ENCODE measurements at regions not wholly inside any gene's neighbourhood (a gene's known extent, or its start where the extent isn't known, plus 50 kb on each side); places are given as distances from the start of the nearest gene placed in this dataset.

DNA sequence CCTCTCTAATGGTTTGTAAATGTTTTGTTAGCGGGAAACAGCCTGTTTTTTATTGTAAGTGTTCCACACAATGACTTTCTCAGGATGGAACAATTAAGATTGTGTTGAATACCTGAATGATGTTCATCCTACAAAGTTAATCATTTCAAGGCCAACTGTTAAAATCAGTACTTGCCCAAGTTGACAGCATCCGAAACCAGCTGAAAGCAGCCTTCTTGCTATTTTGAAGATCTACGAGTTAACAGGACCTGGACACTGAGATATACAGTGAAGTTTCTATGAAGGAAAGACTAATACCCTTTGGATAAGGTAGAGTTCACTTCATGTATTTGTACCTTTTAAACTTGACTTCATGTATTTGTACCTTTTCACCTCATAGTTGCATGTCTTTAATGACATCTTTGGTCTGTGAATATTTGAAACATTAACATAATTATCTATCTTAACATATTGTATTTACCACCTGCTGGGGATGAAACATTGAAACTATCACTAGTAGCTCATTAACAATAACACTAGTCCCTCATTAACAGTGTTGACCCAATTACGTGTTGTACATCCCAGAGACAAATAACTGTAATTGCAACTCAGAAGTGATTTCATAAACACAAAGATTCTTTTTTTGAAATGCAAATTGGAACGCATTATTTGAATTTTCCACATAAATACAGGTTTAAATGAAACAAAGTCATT, 556.0 kb upstream of the MEX3C start:
- TF ChIP-seq GABPA (IDR thresholded peaks at IDR 0.05; ENCODE audit: low read depth) (no peak), POLR2AphosphoS5 (IDR thresholded peaks at IDR 0.05; ENCODE audit: low read depth) (no peak), SPI1 (IDR thresholded peaks at IDR 0.05; ENCODE audit: borderline replicate concordance, low read depth) (no peak)
- TF ChIP-seq, protein P1, sequence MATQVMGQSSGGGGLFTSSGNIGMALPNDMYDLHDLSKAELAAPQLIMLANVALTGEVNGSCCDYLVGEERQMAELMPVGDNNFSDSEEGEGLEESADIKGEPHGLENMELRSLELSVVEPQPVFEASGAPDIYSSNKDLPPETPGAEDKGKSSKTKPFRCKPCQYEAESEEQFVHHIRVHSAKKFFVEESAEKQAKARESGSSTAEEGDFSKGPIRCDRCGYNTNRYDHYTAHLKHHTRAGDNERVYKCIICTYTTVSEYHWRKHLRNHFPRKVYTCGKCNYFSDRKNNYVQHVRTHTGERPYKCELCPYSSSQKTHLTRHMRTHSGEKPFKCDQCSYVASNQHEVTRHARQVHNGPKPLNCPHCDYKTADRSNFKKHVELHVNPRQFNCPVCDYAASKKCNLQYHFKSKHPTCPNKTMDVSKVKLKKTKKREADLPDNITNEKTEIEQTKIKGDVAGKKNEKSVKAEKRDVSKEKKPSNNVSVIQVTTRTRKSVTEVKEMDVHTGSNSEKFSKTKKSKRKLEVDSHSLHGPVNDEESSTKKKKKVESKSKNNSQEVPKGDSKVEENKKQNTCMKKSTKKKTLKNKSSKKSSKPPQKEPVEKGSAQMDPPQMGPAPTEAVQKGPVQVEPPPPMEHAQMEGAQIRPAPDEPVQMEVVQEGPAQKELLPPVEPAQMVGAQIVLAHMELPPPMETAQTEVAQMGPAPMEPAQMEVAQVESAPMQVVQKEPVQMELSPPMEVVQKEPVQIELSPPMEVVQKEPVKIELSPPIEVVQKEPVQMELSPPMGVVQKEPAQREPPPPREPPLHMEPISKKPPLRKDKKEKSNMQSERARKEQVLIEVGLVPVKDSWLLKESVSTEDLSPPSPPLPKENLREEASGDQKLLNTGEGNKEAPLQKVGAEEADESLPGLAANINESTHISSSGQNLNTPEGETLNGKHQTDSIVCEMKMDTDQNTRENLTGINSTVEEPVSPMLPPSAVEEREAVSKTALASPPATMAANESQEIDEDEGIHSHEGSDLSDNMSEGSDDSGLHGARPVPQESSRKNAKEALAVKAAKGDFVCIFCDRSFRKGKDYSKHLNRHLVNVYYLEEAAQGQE (IDR thresholded peaks at IDR 0.05; ENCODE audit: insufficient replicate concordance, low read depth) = no peak
- TF ChIP-seq, protein P2, sequence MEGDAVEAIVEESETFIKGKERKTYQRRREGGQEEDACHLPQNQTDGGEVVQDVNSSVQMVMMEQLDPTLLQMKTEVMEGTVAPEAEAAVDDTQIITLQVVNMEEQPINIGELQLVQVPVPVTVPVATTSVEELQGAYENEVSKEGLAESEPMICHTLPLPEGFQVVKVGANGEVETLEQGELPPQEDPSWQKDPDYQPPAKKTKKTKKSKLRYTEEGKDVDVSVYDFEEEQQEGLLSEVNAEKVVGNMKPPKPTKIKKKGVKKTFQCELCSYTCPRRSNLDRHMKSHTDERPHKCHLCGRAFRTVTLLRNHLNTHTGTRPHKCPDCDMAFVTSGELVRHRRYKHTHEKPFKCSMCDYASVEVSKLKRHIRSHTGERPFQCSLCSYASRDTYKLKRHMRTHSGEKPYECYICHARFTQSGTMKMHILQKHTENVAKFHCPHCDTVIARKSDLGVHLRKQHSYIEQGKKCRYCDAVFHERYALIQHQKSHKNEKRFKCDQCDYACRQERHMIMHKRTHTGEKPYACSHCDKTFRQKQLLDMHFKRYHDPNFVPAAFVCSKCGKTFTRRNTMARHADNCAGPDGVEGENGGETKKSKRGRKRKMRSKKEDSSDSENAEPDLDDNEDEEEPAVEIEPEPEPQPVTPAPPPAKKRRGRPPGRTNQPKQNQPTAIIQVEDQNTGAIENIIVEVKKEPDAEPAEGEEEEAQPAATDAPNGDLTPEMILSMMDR (IDR thresholded peaks at IDR 0.05; ENCODE audit: insufficient read depth, low read length) = no peak
- H3K4me3 ChIP-seq (replicated peaks; ENCODE audit: insufficient read depth, low read length) = no peak overlapping the region
- H3K27ac ChIP-seq (replicated peaks) = no peak overlapping the region
- no peak for DNase-seq (ENCODE audit: low read depth in 1 of 2, low spot score in 1 of 2)
- H3K27me3 ChIP-seq (ENCODE audit: insufficient read depth, poor library complexity, severe bottlenecking) = no peaks in the 10 kb centered on the region

DNA sequence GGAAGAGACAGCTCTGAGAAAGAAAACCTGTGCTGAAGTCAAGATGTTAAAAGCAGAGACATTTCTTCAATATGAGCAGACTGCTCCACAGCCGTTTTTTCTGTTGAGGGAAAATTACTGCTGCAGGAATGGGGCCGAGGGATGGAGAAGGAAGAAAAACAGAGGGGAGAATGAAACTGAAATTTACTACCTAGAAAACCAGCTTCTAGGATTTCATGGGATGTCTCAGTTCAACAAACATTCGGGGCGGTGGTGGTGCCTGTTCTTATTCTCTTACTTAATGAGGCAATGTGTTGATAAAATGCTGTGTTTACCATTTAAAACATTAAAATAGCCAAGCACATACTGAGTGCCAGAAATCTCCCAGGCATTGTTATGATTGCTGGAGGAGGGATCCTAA, 557.1 kb upstream of the MEX3C start:
- TF ChIP-seq, protein P1 (IDR thresholded peaks at IDR 0.05; ENCODE audit: insufficient replicate concordance, low read depth) = no peak
- TF ChIP-seq GABPA (IDR thresholded peaks at IDR 0.05; ENCODE audit: low read depth) (no peak), SPI1 (IDR thresholded peaks at IDR 0.05; ENCODE audit: borderline replicate concordance, low read depth) (no peak), POLR2AphosphoS5 (IDR thresholded peaks at IDR 0.05; ENCODE audit: low read depth) (no peak)
- TF ChIP-seq, protein P2 (IDR thresholded peaks at IDR 0.05; ENCODE audit: insufficient read depth, low read length) = no peak
- Histone ChIP-seq H3K27ac (replicated peaks) (no peak overlapping the region), H3K27me3 (ENCODE audit: insufficient read depth, poor library complexity, severe bottlenecking) (no peaks in the 10 kb centered on the region), H3K4me3 (replicated peaks; ENCODE audit: insufficient read depth, low read length) (no peak overlapping the region)
- no peak for DNase-seq (ENCODE audit: low read depth in 1 of 2, low spot score in 1 of 2)

DNA sequence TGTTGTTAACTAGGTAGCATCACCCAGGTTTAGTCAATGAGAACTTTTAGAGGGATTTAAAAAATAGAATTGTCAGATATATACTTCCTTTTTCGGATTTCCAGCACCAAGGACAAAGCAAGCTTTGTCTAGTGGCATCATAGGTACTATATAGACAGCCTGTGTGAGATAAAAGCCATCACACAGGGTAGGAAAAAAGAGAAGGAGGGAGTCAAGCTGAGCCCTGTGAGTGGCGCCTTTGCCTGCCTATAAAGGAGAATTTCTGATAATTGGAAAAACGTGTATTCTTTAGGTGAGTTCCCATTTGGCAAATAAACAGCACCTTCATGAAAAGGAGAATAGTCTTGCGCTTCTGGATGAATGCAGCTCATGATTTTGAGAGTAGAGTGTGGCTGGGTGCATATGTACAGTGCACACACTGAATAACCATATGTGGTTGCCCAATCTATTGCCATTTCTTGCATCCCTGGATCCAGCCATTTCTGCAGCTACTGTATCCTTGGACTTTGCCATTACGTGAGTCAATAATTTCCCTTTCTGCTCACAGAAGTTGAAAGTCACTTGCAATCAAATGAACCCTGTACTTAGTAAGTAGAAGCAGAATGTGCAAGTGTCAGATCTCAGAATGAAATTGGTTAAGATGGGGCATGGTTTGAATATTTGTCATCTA, 559.9 kb upstream of the MEX3C start:
- TF ChIP-seq, protein P1 (IDR thresholded peaks at IDR 0.05; ENCODE audit: insufficient replicate concordance, low read depth) = no peak
- TF ChIP-seq SPI1 (IDR thresholded peaks at IDR 0.05; ENCODE audit: borderline replicate concordance, low read depth) (no peak), GABPA (IDR thresholded peaks at IDR 0.05; ENCODE audit: low read depth) (no peak), POLR2AphosphoS5 (IDR thresholded peaks at IDR 0.05; ENCODE audit: low read depth) (no peak)
- TF ChIP-seq, protein P2 (IDR thresholded peaks at IDR 0.05; ENCODE audit: insufficient read depth, low read length) = no peak
- Histone ChIP-seq H3K27me3 (ENCODE audit: insufficient read depth, poor library complexity, severe bottlenecking) (no peaks in the 10 kb centered on the region), H3K27ac (replicated peaks) (no peak overlapping the region), H3K4me3 (replicated peaks; ENCODE audit: insufficient read depth, low read length) (no peak overlapping the region)
- DNase-seq (ENCODE audit: low read depth in 1 of 2, low spot score in 1 of 2) = no peak

Data from HL-60 (cell line).